ENCODE measurements at regions not wholly inside any gene's neighbourhood (a gene's known extent, or its start where the extent isn't known, plus 50 kb on each side); places are given as distances from the start of the nearest gene placed in this dataset.

DNA sequence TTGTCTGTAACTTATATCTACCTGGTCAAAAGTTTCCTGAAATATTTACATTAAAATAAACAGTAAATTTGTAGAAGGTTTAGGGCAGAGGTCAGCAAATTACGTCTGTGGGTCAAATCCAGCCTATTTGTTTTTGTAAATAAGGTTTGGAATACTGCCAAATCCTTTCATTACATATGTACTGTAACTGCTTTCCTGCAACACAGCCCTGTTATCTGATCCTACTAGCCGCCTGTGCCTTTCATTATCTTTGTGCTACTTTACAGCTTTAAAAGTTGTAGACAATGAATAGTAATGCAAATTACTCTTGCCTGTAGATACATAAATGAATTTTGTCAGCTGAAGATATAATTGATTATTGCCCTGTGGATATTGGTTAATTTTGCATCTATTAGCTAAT is 369.6 kb upstream of the SLC7A11 start:
- TF ChIP-seq, protein P1, sequence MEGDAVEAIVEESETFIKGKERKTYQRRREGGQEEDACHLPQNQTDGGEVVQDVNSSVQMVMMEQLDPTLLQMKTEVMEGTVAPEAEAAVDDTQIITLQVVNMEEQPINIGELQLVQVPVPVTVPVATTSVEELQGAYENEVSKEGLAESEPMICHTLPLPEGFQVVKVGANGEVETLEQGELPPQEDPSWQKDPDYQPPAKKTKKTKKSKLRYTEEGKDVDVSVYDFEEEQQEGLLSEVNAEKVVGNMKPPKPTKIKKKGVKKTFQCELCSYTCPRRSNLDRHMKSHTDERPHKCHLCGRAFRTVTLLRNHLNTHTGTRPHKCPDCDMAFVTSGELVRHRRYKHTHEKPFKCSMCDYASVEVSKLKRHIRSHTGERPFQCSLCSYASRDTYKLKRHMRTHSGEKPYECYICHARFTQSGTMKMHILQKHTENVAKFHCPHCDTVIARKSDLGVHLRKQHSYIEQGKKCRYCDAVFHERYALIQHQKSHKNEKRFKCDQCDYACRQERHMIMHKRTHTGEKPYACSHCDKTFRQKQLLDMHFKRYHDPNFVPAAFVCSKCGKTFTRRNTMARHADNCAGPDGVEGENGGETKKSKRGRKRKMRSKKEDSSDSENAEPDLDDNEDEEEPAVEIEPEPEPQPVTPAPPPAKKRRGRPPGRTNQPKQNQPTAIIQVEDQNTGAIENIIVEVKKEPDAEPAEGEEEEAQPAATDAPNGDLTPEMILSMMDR (IDR thresholded peaks at IDR 0.05) = no peak

DNA sequence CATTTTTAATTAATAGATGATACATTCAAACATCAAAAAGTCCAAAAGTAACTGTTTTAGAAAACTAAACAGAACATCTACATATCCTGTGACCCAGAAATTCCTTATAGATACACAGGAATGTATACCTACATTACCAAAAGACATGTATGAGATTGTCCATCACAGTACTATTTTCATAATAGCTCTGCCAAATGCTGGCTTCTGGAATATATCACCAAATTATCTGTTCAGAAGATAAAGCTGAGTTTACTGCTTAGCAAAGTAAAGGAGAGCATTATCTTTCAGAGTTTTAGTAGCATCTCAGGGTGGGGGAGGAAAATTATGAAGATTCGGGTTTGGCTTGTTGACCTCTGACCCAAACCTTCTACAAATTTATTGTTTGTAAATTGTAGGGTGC is 368.9 kb upstream of the SLC7A11 start:
- TF ChIP-seq, protein P1 (IDR thresholded peaks at IDR 0.05) = no peak

DNA sequence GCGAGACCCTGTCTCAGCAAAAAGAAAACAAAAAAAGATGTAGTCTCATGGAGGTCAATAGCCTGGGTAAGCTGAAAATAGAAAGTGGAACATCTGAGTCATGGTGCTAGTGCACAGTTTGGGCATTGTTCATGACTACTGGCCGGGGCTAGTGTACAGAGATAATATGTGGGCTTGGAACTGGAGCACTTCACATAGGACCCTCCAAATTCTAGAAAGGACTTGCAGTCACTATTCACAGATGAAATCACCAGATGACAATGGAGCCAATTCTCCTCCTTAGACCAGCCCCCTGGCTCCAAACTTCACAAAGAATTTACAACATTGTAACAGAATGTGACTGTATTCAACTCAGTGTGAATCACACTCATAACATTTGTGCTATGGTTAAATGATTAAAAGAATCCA is 367.8 kb upstream of the SLC7A11 start:
- TF ChIP-seq, protein P1 (IDR thresholded peaks at IDR 0.05) = no peak

DNA sequence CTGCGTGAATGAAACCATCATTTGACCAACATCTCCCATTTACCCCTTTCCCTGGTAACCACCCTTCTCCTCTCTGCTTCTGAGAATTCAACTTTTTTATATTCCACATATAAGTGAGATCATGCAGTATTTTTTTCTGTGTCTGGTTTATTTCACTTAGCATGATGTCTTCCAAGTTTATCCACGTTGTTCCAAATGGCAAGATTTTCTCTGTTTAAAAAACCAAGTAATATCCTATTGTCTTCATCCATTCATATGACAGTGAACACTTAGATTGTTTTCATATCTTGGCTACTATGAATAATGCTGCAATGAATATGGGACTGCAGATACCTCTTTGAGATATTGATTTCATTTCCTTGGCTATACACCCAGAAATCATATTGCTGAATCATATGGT is 362.4 kb upstream of the SLC7A11 start:
- TF ChIP-seq, protein P1 (IDR thresholded peaks at IDR 0.05) = no peak

- TF ChIP-seq, protein P1 (IDR thresholded peaks at IDR 0.05) = no peak
Observed at GRCh38 chr4:138602664-138603063, 360.5 kb upstream of the SLC7A11 start.

DNA sequence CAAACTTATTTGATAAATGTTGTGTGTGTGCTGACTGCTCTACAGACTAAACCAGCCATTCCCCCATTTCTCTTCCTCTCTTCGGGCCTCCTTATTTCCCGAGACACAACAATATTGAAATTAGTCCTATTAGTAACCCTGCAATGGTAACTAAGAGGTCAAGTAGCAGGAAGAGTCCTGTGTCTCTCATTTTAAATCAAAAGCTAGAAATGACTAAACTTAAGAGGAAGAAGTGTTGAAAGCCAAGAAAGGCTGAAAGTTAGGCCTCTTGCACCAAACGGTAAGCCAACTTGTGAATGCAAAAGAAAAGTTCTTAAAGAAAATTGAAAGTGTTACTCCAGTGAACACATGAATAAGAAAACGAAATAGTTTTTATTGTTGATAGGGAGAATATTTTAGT is 357.8 kb upstream of the SLC7A11 start:
- TF ChIP-seq, protein P1 (IDR thresholded peaks at IDR 0.05) = no peak

DNA sequence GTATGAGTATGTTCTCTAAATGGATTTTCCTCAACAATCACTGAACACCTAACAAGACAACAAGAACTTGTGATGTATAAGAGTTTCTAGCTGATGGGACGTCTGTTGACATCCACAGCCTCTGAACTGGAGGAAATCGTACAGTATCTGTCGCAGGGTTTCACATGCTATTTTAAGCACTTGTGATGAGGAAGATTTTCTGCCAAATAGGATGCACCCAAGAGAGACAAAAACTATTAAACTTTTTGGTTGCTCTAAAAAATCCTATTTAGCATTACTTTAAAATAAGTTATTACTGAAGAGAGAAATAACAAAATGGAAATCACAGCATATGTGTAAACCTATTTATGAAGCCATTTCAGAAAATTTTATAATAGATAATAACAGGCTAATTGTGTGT is 356.1 kb upstream of the SLC7A11 start:
- TF ChIP-seq, protein P1 (IDR thresholded peaks at IDR 0.05) = no peak

DNA sequence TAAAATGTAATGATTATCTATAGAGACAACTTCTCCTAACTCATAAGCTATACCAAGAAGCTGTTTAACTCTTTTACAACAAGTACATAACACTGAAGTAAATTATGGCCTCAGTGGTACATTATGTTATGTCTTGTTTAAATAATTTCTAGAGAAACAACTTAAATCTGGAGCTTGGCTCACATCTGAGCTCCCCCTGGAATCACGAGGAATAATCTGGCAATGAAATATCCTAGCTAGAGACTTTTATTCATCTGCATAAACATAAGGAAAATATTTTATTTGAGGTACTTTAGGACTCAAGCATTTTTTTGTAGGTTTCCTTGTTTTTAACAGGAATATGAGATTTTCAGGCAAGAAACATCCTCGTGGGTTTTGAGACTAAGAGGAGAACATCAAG is 354.7 kb upstream of the SLC7A11 start:
- TF ChIP-seq, protein P1 (IDR thresholded peaks at IDR 0.05) = no peak

Data from LNCAP (cell line).